Ureter (tissue), 1 donor: ENCODE measurements at regions not wholly inside any gene's neighbourhood (a gene's known extent, or its start where the extent isn't known, plus 50 kb on each side); places are given as distances from the start of the nearest gene placed in this dataset.

Source experiments
- DNase-seq: peaks from one replicate; pipeline ENCODE4 v3.0.0-alpha.2; 2020; ENCODE audit warnings: low spot score
- donor health status: DM: yes; HTN: yes; CAD: no.

DNA sequence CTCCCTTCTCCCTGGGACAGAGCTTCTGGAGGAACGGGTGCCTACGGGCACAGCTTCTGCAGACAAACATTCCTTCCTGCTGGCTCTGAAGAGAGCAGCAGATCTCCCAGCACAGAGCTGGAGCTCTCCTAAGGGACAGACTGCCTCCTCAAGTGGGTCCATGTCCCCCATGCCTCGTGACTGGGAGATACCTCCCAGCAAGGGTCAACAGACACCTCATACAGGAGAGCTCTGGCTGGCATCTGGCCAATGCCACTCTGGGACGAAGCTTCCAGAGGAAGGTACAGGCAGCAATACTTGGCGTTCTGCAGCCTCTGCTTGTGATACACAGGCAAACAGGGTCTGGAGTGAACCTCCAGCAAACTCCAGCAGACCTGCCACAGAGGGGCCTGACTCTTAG, 227.9 kb downstream of the SPATA31D1 start:
- no peak for DNase-seq

DNA sequence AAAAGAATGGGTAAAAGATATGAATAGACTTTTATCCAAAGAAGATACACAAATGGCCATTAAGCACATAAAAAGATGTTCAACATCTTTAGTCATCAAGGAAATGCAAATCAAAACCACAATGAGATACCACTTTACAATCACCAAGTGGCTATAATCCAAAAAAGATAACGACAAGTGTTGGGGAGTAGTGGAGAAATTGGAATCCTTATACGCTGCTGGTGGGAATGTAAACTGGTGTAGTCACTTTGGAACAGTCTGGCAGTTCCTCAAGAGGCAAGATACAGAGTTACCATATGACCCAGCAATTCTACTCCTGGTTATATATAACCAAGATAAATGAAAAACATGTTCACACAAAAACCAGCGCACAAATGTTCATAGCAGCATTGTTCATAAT, 234.9 kb downstream of the SPATA31D1 start:
- DNase-seq = no peak

DNA sequence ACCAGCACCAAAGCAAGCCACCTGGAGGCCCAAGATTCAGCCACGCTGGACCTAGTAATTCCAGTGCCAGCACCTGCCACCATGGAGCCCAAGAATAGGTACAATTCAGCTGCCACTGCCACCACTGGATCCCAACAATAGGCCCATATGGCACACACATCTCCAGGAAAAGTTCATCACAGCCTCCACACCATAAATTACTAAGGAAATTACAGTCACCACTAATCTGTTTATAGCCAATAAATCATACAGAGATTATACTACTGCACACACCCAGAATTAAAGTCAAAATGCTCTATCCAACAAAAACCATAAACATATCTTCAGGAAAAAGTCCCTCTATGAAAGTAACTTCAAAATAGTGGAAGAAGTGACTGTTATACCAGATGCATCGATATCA, 242.8 kb downstream of the SPATA31D1 start:
- no peak for DNase-seq

DNA sequence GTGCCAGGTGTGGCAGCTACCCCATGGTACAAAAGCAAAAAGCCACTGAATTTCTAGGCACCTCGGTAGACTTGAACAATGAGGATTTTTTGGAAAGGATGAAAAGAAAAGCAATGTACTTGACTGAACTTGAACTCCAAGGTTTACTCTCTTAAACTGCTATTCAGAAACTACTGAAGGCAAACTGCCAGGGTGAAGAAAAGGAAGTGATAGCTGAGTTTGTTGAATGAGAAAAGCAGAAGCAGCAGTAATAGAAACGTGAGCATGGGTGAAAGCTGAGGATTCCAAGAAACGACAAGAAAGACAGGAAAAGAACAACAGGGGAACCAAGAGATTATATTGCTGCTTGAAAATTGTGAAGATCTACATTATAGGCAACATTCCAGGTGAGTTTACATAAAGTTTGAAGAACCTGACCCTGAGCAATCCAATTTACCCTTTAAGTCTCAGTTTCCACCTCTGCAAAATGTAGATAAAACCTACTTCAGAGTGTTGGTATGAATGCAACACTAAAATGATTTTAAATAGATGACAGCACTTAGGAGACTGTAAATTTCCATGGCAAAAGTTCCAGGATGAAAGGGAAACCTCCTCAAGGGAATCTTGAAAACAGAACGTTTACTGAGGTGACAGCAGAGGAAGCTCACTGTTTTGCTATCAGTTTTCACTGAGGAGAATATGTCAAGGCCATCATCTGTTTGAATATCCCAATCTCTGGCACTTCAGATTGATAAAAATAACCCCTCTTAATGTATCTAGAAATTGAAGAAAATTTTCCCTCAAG, 245.8 kb downstream of the SPATA31D1 start:
- no peak for DNase-seq

DNA sequence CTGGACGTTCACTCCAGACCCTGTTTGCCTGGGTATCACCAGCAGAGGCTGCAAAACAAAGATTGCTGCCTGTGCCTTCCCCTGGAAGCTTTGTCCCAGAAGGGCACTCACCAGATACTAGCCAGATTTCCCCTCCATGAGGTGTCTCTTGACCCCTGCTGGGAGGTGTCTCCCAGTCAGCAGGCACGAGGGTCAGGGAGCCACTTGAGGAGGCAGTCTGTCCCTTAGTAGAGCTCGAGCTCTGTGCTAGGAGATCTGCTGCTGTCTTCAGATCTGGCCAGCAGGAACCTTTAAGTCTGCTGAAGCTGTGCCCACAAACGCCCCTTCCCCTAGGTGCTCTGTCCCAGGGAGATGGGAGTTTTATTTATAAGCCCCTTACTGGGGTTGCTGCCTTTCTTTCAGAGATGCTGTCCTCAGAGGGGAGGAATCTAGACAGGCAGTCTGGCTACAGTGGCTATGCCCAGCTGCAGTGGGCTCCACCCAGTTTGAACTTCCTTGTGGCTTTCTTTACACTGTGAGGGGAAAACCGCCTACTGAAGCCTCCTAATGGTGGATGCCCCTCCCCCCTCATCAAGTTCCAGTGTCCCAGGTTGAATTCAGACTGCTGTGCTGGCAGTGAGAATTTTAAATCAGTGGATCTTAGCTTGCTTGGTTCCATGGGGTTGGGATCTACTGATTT, 253.9 kb downstream of the SPATA31D1 start:
- no peak for DNase-seq

- no peak for DNase-seq
These were observed 258.7 kb downstream of the SPATA31D1 start for GRCh38 chr9:82247318-82247717.

DNA sequence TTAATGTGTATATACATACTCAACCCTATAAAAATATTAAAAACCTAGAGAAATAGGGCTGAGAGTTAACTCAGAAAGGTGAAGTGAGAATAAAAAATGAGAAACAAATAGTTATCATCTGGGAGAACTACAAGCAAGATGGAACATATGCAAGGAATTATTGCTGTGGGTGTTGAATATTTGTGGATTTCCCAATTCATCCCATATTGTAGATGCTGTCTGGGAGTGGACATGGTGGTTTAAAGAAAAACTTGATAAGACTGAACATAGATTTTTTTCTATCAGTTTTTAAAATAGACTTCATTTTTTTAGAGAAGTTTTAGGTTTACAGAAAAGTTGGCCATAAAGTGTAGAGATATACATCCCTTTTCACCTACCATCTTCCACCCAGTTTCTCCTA, 263.5 kb downstream of the SPATA31D1 start:
- no peak for DNase-seq

GRCh38 chr9:82254646-82255367, 266.2 kb downstream of the SPATA31D1 start:
- no peak for DNase-seq

GRCh38 chr9:82255481-82256176, 267.1 kb downstream of the SPATA31D1 start:
- no peak for DNase-seq

- no peak for DNase-seq
These were observed 272.1 kb downstream of the SPATA31D1 start for GRCh38 chr9:82260691-82261090.

DNA sequence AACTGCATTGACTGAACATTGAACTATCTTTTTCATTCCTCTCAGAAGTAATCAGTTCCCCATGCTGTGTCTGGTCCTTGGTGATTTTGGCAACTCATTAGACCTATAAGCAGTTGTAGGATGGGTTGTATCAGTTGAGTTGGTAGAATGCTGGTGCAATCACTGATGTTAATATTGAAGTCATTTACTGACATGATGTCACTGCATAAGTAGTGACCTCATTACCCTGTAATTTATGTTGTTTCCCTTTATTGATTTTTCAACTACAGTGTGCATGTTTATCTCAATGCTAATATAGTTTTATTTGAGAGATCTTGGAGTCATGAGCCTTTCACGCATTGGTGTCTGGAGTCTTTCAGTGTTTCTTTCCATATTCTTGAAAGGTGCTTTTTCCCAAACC, 275.0 kb downstream of the SPATA31D1 start:
- DNase-seq = no peak

DNA sequence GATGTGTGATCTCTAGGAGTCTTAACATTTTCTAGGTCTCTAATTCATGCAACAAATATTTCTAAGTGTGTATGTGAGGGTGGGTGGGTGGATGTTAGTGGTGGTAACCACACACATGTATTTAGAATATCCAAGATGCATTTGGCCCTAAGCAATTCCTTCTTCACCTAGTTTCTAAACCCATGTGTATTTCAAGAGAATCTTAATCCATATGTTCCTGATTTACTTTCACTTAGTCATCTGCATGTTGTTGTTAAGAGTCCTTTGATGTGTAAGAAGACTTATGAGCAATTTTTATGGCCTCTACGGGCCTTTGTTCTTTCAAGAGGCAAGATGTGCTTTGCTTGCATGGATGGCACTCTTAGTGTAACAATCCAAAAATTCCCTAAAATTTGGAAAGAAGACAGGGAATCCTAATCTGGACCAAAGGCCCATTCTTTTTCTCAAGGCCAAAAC, 282.6 kb downstream of the SPATA31D1 start:
- no peak for DNase-seq

DNA sequence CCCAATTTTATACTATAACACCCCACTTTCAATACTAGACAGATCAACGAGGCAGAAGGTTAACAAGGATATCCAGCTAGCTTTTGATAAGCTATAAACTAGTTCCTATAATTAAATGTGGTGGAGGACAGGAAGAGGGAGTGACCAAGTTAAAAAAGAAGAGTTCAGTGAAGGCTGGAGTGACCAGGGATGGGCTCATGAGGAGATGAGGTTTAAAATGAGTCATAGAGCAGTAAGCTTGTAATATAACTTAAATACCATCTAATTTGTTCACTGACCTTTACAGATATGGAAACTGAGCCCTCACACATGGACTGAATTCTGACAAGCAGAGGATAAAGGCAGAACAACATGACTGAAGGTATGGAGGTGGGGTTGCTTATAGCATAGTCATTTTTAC, 284.5 kb downstream of the SPATA31D1 start:
- no peak for DNase-seq

DNA sequence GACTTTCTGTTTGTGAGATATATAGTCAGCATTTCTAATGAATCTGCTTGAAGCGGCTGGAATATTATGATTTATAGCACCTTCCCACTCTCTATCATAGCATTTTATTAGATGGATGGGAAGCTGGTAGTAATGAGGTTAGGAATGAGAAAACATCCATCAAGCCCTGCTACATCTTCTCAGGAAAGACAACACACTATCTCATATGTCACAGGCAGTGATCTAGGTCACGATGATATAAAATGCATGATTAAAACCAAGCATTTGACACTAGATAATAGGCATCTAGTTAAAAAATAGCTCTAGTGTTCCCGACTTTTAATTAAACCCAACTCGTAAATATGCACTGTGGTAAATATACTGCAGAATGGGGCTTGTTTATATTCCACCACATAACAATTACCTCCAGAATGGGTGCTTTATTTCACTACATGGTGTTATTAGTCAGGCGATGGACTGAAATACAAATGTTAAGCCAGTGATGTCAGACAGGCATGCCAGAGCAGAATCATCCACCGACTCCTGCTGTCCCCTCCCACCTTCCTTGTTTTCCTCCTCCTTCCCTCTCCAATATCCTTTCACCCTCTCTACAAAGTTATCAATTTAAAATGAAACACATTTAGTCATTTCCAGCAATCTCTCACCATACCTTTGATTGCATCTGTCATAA, 286.8 kb downstream of the SPATA31D1 start:
- DNase-seq = no peak

- no peak for DNase-seq
These were observed 292.5 kb downstream of the SPATA31D1 start for GRCh38 chr9:82281066-82281465.

GRCh38 chr9:82284758-82285157, 296.2 kb downstream of the SPATA31D1 start:
- DNase-seq = no peak

- DNase-seq = no peak
These were observed 306.6 kb downstream of the SPATA31D1 start for GRCh38 chr9:82295181-82295580.

DNA sequence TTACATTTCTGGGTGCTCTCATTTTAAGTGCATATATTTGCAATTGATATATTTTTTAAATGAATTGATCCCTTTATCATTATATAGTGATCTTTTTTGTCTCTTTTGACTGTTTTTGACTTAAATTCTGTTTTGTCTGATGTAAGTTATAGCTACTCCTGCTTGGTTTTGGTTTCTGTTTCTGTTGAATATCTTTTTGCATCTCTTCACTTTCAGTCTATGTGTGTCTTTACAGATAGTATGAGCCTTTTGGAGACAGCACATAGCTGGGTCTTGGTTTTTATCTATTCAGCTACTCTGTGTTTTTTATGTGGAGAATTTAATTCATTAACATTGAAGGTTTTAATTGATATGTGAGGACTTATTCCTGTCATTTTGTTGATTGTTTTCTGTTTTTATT, 311.3 kb downstream of the SPATA31D1 start:
- DNase-seq = no peak

DNA sequence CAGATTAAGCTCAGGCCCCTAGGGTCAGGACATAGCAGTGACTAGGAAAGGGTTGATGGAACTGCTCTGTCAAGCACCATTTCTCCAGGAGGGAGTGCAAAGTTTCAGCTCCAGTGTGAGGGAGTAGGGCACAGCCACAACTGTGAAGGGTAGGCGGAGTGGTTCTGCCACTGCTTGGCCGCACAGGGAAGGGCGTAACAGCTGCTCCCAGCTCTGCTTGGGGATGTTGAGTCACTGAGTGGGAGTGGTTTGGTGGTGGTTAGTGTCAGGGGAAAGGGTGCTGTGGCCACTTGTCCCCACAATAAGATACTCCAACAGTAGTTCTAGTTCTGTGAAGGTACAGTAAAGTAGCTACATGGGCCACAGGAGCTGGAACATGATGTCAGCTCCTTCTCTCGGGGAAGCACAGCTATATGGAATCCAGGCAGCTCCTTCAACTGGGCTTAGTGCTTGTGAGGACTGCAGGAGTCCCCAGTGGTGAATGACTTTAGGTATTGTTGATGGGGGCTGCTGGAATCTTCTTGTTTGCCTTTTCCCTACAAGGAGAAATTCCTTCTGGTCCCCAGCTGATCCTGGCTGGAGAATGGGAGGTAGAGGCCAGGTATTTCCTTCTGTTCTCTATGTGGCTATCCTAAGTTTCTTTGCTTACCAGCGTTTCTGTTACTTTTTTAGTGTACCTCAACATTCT, 314.5 kb downstream of the SPATA31D1 start:
- DNase-seq = no peak

- no peak for DNase-seq
These were observed 320.3 kb downstream of the SPATA31D1 start for GRCh38 chr9:82308836-82309235.

- no peak for DNase-seq
These were observed 325.1 kb downstream of the SPATA31D1 start for GRCh38 chr9:82313697-82314096.
